Panc1 (cell line): ENCODE measurements at regions not wholly inside any gene's neighbourhood (a gene's known extent, or its start where the extent isn't known, plus 50 kb on each side); places are given as distances from the start of the nearest gene placed in this dataset.

ENCODE experiments used
- ATAC-seq: fragments of 200-7000 bp; cut with Tn5 transposase; 2 replicates; pipeline ENCODE4 v1.9.1; 2020; ENCODE audit warnings: mild to moderate bottlenecking, moderate library complexity
- BruUV-seq: library from RNA; stranded (reverse); fragments of 400-500 nt; replicated peaks from 2 replicates; lab custom pipeline; 2021; lab: Mats Ljungman, UMichigan
- CTCF ChIA-PET: fragments of 300-600 bp; sonication (Branson Sonifier 250); formaldehyde crosslinking; loops from one replicate; lab custom pipeline; 2022; ENCODE audit warnings: antibody characterized with exemption; lab: Charles Lee
- POLR2A ChIA-PET: fragments of 300-600 bp; sonication (Branson Sonifier 250); formaldehyde crosslinking; loops from one replicate; lab custom pipeline; 2022; ENCODE audit warnings: antibody characterized with exemption; lab: Charles Lee
- DNase-seq: peaks from one replicate; pipeline ENCODE4 v3.0.0-alpha.2; 2010; ENCODE audit warnings: low read depth, low spot score
- H3K27ac ChIP-seq: 2 replicates; pipeline ENCODE4 v1.5.1; 2011; ENCODE audit warnings: mild to moderate bottlenecking, low read length, inconsistent platforms
- H3K27me3 ChIP-seq: fragments of 200-500 bp; sonication (Bioruptor generic); 2 replicates; pipeline ENCODE4 v1.6.0; 2014; ENCODE audit warnings: low read length, inconsistent platforms; ENCODE audit not compliant: control insufficient read depth, insufficient read depth
- H3K36me3 ChIP-seq: fragments of 200-500 bp; sonication (Bioruptor generic); 2 replicates; pipeline ENCODE4 v1.5.1; 2014; ENCODE audit warnings: inconsistent platforms, mild to moderate bottlenecking, low read length, moderate library complexity; ENCODE audit not compliant: control insufficient read depth, insufficient read depth
- H3K4me1 ChIP-seq: 2 replicates; pipeline ENCODE4 v1.5.1; 2011; ENCODE audit warnings: inconsistent platforms, mild to moderate bottlenecking, low read length, moderate library complexity; ENCODE audit not compliant: control insufficient read depth, insufficient read depth
- H3K4me3 ChIP-seq, 2 experiments: 2 replicates each; pipeline ENCODE4 v1.5.1; 2011 to 2012; ENCODE audit warnings: low read depth in 2 of 2, low read length in 2 of 2, mild to moderate bottlenecking in 2 of 2, inconsistent platforms in 1 of 2, moderate library complexity in 1 of 2
- H3K9me3 ChIP-seq: fragments of 200-500 bp; sonication (Bioruptor generic); 2 replicates; pipeline ENCODE4 v1.5.1; 2014; ENCODE audit warnings: low read depth, mild to moderate bottlenecking, inconsistent platforms, low read length, moderate library complexity; ENCODE audit not compliant: control insufficient read depth, insufficient read depth
- CTCF ChIP-seq: fragments of 450-650 bp; IDR thresholded peaks from 2 replicates; pipeline ENCODE4 v1.5.1; 2017; ENCODE audit warnings: mild to moderate bottlenecking
- POLR2AphosphoS5 ChIP-seq: IDR thresholded peaks from 2 replicates; pipeline ENCODE4 v1.6.1; 2012; ENCODE audit warnings: mild to moderate bottlenecking, low read depth, low read length, moderate library complexity
- REST ChIP-seq, 2 experiments: IDR thresholded peaks; 2 replicates each; pipeline ENCODE4 v1.6.1; 2011 to 2012; ENCODE audit warnings: low read depth in 2 of 2, control low read depth in 1 of 2, low read length in 1 of 2, mild to moderate bottlenecking in 1 of 2, moderate library complexity in 1 of 2; ENCODE audit not compliant: insufficient read depth in 1 of 2
- SIN3A ChIP-seq: IDR thresholded peaks from 2 replicates; pipeline ENCODE4 v1.6.1; 2012; ENCODE audit warnings: low read depth, mild to moderate bottlenecking, low read length, moderate library complexity, borderline replicate concordance; ENCODE audit not compliant: insufficient read depth
- TCF7L2 ChIP-seq: IDR thresholded peaks from 2 replicates; pipeline ENCODE4 v1.6.1; 2011; ENCODE audit warnings: mild to moderate bottlenecking, low read depth, low read length, inconsistent platforms
- in situ Hi-C: cut with HindIII; loops from 2 replicates; pipeline ENCODE4 v1.10.0; 2016; ENCODE audit warnings: low sequenced_read_pairs, low pct_unique_long_range_greater_than_20kb
- intact Hi-C: fragments of 100-400 bp; cut with micrococcal nuclease; formaldehyde crosslinking; loops from one replicate; pipeline ENCODE4 v1.10.0; 2022; ENCODE audit not compliant: unreplicated experiment

GRCh38 chr6:133769463-133769862 lies 119.5 kb upstream of the TCF21 start:
- no peak overlapping the region for H3K27ac ChIP-seq
- CTCF ChIA-PET = no interaction called here
- no peak for ATAC-seq
- in situ Hi-C loops = no loop called here
- intact Hi-C loops = no loop called here
- no peak for TF ChIP-seq REST (IDR thresholded peaks at IDR 0.05; ENCODE audit: insufficient read depth in 1 of 2, low read depth in 2 of 2, low read length in 1 of 2)
- no peak for TF ChIP-seq TCF7L2
- no peak for TF ChIP-seq POLR2AphosphoS5
- no peak for TF ChIP-seq CTCF
- TF ChIP-seq SIN3A = no peak
- H3K36me3 ChIP-seq = no peaks in the 10 kb centered on the region
- no peak for DNase-seq
- no peaks in the 10 kb centered on the region for H3K9me3 ChIP-seq
- no peaks in the 10 kb centered on the region for H3K4me1 ChIP-seq
- H3K27me3 ChIP-seq = no peaks in the 10 kb centered on the region
- POLR2A ChIA-PET = no interaction called here
- no peak overlapping the region for H3K4me3 ChIP-seq
- no TSS peak for BruUV-seq

GRCh38 chr6:133772567-133772966 lies 116.3 kb upstream of the TCF21 start:
- intact Hi-C loops = no loop called here
- no TSS peak for BruUV-seq
- Histone ChIP-seq H3K27ac (no peak overlapping the region), H3K9me3 (no peaks in the 10 kb centered on the region), H3K4me3 (no peak overlapping the region), H3K27me3 (no peaks in the 10 kb centered on the region), H3K4me1 (no peaks in the 10 kb centered on the region), H3K36me3 (no peaks in the 10 kb centered on the region)
- TF ChIP-seq TCF7L2 (no peak), POLR2AphosphoS5 (no peak), REST (IDR thresholded peaks at IDR 0.05; ENCODE audit: insufficient read depth in 1 of 2, low read depth in 2 of 2, low read length in 1 of 2) (no peak), SIN3A (no peak), CTCF (no peak)
- in situ Hi-C loops = no loop called here
- ATAC-seq (no peak), DNase-seq (no peak)
- CTCF ChIA-PET = no interaction called here
- POLR2A ChIA-PET = no interaction called here
